ENCODE measurements at regions not wholly inside any gene's neighbourhood (a gene's known extent, or its start where the extent isn't known, plus 50 kb on each side); places are given as distances from the start of the nearest gene placed in this dataset.

GRCh38 chr7:94206295-94206694 lies 188.4 kb upstream of the COL1A2 start:
- 84% methylated on average over 2 of the region's 2 CpGs for WGBS (ENCODE audit: missing lambda C conversion rate)
- TF ChIP-seq NR3C1 (IDR thresholded peaks at IDR 0.05) (no peak), SREBF2 (IDR thresholded peaks at IDR 0.05) (no peak), ZC3H11A (IDR thresholded peaks at IDR 0.05) (no peak), EHMT2 (IDR thresholded peaks at IDR 0.05; ENCODE audit: low read depth) (no peak), HOXB5 (CRISPR knock-in tag; IDR thresholded peaks at IDR 0.05) (no peak), ZNF302 (CRISPR knock-in tag; IDR thresholded peaks at IDR 0.05) (no peak), HEYL (CRISPR knock-in tag; IDR thresholded peaks at IDR 0.05) (no peak), TP53 (CRISPR knock-in tag; IDR thresholded peaks at IDR 0.05) (no peak), MYC (IDR thresholded peaks at IDR 0.05; ENCODE audit: borderline replicate concordance, low read length) (no peak), CHD2 (IDR thresholded peaks at IDR 0.05; ENCODE audit: low read length, partially characterized antibody) (no peak)
- TF ChIP-seq, protein P1, sequence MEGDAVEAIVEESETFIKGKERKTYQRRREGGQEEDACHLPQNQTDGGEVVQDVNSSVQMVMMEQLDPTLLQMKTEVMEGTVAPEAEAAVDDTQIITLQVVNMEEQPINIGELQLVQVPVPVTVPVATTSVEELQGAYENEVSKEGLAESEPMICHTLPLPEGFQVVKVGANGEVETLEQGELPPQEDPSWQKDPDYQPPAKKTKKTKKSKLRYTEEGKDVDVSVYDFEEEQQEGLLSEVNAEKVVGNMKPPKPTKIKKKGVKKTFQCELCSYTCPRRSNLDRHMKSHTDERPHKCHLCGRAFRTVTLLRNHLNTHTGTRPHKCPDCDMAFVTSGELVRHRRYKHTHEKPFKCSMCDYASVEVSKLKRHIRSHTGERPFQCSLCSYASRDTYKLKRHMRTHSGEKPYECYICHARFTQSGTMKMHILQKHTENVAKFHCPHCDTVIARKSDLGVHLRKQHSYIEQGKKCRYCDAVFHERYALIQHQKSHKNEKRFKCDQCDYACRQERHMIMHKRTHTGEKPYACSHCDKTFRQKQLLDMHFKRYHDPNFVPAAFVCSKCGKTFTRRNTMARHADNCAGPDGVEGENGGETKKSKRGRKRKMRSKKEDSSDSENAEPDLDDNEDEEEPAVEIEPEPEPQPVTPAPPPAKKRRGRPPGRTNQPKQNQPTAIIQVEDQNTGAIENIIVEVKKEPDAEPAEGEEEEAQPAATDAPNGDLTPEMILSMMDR (IDR thresholded peaks at IDR 0.05), result no peak
- CTCF ChIA-PET, result interaction anchor here (1.1 to 1.2 kb wide), 2 partner anchors 10 to 584 kb away, joined by 3 read pairs; no protein-coding TSS in a partner anchor
- H3K4me1 ChIP-seq, result no peaks in the 10 kb centered on the region
- ATAC-seq, result no peak
- H3K4me3 ChIP-seq, result no peak overlapping the region
- DNase-seq (ENCODE audit: low read depth in 1 of 2, low spot score in 1 of 2), result no peak
- no peak overlapping the region for H3K4me2 ChIP-seq
- no peaks in the 10 kb centered on the region for H3K9me3 ChIP-seq
- FAIRE-seq, result no peak
- H3K27ac ChIP-seq, result no peak overlapping the region
- POLR2A ChIA-PET, result no interaction called here

DNA sequence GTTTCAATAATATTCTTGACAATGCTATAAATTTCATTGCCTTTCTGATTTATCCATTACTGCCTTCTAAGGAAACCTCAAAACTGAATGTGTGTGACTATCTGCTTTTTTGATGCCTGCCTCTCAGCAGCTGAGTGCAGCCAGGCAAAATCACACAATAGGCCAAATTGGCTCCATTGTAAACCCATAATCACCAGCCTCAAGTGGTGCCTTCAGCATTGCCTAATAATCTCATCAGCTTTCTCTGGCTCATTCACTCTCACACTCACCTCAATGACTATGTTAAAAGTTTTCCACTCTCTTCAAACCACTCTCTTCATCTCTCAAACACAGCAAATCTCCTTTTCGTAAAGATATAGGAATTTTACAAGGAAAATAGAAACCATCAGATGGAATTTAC lies 182.5 kb upstream of the COL1A2 start:
- FAIRE-seq, result no peak
- Histone ChIP-seq H3K9me3 (no peaks in the 10 kb centered on the region), H3K4me1 (no peaks in the 10 kb centered on the region), H3K27ac (no peak overlapping the region), H3K4me2 (no peak overlapping the region), H3K4me3 (no peak overlapping the region)
- POLR2A ChIA-PET, result no interaction called here
- DNase-seq (ENCODE audit: low read depth in 1 of 2, low spot score in 1 of 2), result no peak
- ATAC-seq, result no peak
- WGBS (ENCODE audit: missing lambda C conversion rate), result 96% methylated on average over 1 of the region's 1 CpG
- TF ChIP-seq TP53 (CRISPR knock-in tag; IDR thresholded peaks at IDR 0.05) (no peak), FOXS1 (CRISPR knock-in tag; IDR thresholded peaks at IDR 0.05) (no peak), ESRRA (IDR thresholded peaks at IDR 0.05; ENCODE audit: borderline replicate concordance, low read length) (no peak)
- TF ChIP-seq, protein P2, sequence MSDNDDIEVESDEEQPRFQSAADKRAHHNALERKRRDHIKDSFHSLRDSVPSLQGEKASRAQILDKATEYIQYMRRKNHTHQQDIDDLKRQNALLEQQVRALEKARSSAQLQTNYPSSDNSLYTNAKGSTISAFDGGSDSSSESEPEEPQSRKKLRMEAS (IDR thresholded peaks at IDR 0.05), result no peak
- CTCF ChIA-PET, result interaction anchor here (1.2 to 1.8 kb wide), 3 partner anchors 11 to 413 kb away, joined by 3 to 8 read pairs (median 3); no protein-coding TSS in a partner anchor

DNA sequence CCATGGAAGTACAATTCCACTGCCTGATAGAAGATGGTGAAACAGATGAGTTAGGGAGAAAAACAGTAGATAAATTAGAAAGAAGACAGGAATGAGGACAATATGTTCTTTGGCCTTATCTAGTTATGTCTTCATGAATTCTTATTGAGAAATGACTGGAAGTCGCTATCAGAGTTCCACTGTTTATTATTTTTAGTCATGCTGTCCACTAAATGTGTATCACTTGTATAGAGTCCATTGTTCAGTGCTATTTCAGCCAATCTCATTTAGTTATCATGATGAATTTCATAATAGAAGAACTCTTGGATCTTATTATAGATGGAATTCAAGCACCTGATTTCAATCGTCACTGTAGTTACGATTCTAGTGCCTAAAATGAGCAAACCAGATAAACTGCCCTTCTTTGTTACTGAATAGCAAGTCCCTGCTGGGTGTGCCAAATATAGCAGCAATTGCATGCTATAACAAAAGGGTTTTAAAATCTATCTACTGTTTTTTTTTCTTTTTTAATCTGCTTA lies 177.7 kb upstream of the COL1A2 start:
- CTCF ChIA-PET, result no interaction called here
- Histone ChIP-seq H3K4me3 (no peak overlapping the region), H3K9me3 (no peaks in the 10 kb centered on the region), H3K4me1 (no peaks in the 10 kb centered on the region), H3K27ac (no peak overlapping the region), H3K4me2 (no peak overlapping the region)
- WGBS (ENCODE audit: missing lambda C conversion rate), result 80% methylated on average over 3 of the region's 3 CpGs
- FAIRE-seq, result no peak
- ATAC-seq, result no peak
- TF ChIP-seq, protein P3, sequence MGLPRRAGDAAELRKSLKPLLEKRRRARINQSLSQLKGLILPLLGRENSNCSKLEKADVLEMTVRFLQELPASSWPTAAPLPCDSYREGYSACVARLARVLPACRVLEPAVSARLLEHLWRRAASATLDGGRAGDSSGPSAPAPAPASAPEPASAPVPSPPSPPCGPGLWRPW (IDR thresholded peaks at IDR 0.05), result no peak
- TF ChIP-seq KDM5A (IDR thresholded peaks at IDR 0.05), result no peak
- no peak for TF ChIP-seq NR3C1 (IDR thresholded peaks at IDR 0.05)
- no peak for TF ChIP-seq TP53 (CRISPR knock-in tag; IDR thresholded peaks at IDR 0.05)
- TF ChIP-seq EHMT2 (IDR thresholded peaks at IDR 0.05; ENCODE audit: low read depth), result no peak
- TF ChIP-seq POLR2AphosphoS2 (conservative IDR thresholded peaks at IDR 0.05; ENCODE audit: low read length), result no peak
- TF ChIP-seq JUN (IDR thresholded peaks at IDR 0.05), result no peak
- no peak for TF ChIP-seq HOXB5 (CRISPR knock-in tag; IDR thresholded peaks at IDR 0.05)
- POLR2A ChIA-PET, result no interaction called here
- no peak for DNase-seq (ENCODE audit: low read depth in 1 of 2, low spot score in 1 of 2)

DNA sequence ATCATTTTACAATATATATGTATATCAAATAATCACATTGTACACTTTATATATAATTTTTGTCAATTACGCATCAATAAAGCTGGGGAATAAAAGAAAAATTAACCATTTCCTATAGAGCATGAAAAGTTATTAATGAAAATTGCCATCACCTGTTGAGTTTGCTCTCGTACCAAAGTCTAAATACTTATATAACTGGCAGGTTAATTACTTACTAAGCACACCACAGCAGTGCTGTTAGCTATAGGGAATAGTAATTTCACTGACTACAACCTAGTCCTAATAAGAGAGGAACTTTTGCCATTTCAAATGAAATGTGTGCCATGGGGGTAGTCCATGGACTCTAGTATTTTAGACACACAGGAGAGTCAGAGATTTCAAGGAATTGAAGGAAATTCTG lies 176.9 kb upstream of the COL1A2 start:
- no peaks in the 10 kb centered on the region for H3K4me1 ChIP-seq
- no peak overlapping the region for H3K4me3 ChIP-seq
- WGBS (ENCODE audit: missing lambda C conversion rate), result 72% methylated on average over 2 of the region's 2 CpGs
- POLR2A ChIA-PET, result no interaction called here
- H3K27ac ChIP-seq, result no peak overlapping the region
- no peak overlapping the region for H3K4me2 ChIP-seq
- ATAC-seq (no peak), FAIRE-seq (no peak), DNase-seq (ENCODE audit: low read depth in 1 of 2, low spot score in 1 of 2) (no peak)
- H3K9me3 ChIP-seq, result no peaks in the 10 kb centered on the region
- CTCF ChIA-PET, result interaction anchor here (0.9 kb wide), 1 partner anchor 418 kb away, joined by 4 read pairs; no protein-coding TSS in a partner anchor
- no peak for TF ChIP-seq FOXS1 (CRISPR knock-in tag; IDR thresholded peaks at IDR 0.05)
- no peak for TF ChIP-seq CHD2 (IDR thresholded peaks at IDR 0.05; ENCODE audit: low read length, partially characterized antibody)
- no peak for TF ChIP-seq SREBF2 (IDR thresholded peaks at IDR 0.05)
- no peak for TF ChIP-seq E2F6 (IDR thresholded peaks at IDR 0.05; ENCODE audit: borderline replicate concordance, low read depth)
- no peak for TF ChIP-seq BHLHE40 (IDR thresholded peaks at IDR 0.05; ENCODE audit: low read depth, low read length)
- TF ChIP-seq HOXA7 (CRISPR knock-in tag; IDR thresholded peaks at IDR 0.05), result no peak
- no peak for TF ChIP-seq KDM5A (IDR thresholded peaks at IDR 0.05)
- no peak for TF ChIP-seq NFE2L2 (conservative IDR thresholded peaks at IDR 0.05; ENCODE audit: low read length)
- no peak for TF ChIP-seq PHF8 (IDR thresholded peaks at IDR 0.05; ENCODE audit: borderline replicate concordance, low read depth)
- no peak for TF ChIP-seq EP300 (IDR thresholded peaks at IDR 0.05)
- no peak for TF ChIP-seq NPAS2 (CRISPR knock-in tag; IDR thresholded peaks at IDR 0.05; ENCODE audit: borderline replicate concordance)
- TF ChIP-seq MAZ (IDR thresholded peaks at IDR 0.05; ENCODE audit: borderline replicate concordance, low read depth, low read length), result no peak
